ENCODE measurements at regions not wholly inside any gene's neighbourhood (a gene's known extent, or its start where the extent isn't known, plus 50 kb on each side); places are given as distances from the start of the nearest gene placed in this dataset.

DNA sequence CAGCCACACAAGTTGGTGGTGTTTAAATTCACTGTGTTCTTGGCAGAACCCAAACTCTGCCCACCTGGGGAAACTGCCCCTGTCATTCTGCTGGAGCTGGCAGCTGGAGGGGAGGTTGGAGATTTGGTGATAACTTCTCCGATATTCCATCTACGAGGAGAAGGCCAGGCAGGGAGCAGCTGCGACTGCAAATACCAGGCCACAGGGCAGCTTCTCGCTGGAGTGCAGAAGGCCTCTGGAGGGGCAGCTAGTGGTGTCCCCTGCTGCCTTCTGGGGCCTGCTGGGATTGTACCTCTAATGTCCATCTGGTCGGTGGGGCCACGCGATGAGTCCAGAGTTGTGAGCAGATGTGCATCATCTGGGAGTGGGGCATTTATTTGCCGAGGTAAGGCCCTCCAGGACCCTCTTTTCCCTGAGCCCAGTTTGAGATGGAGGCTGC lies 98.9 kb downstream of the ACKR3 start:
- TF ChIP-seq, protein P1, sequence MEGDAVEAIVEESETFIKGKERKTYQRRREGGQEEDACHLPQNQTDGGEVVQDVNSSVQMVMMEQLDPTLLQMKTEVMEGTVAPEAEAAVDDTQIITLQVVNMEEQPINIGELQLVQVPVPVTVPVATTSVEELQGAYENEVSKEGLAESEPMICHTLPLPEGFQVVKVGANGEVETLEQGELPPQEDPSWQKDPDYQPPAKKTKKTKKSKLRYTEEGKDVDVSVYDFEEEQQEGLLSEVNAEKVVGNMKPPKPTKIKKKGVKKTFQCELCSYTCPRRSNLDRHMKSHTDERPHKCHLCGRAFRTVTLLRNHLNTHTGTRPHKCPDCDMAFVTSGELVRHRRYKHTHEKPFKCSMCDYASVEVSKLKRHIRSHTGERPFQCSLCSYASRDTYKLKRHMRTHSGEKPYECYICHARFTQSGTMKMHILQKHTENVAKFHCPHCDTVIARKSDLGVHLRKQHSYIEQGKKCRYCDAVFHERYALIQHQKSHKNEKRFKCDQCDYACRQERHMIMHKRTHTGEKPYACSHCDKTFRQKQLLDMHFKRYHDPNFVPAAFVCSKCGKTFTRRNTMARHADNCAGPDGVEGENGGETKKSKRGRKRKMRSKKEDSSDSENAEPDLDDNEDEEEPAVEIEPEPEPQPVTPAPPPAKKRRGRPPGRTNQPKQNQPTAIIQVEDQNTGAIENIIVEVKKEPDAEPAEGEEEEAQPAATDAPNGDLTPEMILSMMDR (IDR thresholded peaks at IDR 0.05; ENCODE audit: poor library complexity, severe bottlenecking), result no peak
- no peak for TF ChIP-seq RAD21 (conservative IDR thresholded peaks at IDR 0.05)
- TF ChIP-seq, protein P2, sequence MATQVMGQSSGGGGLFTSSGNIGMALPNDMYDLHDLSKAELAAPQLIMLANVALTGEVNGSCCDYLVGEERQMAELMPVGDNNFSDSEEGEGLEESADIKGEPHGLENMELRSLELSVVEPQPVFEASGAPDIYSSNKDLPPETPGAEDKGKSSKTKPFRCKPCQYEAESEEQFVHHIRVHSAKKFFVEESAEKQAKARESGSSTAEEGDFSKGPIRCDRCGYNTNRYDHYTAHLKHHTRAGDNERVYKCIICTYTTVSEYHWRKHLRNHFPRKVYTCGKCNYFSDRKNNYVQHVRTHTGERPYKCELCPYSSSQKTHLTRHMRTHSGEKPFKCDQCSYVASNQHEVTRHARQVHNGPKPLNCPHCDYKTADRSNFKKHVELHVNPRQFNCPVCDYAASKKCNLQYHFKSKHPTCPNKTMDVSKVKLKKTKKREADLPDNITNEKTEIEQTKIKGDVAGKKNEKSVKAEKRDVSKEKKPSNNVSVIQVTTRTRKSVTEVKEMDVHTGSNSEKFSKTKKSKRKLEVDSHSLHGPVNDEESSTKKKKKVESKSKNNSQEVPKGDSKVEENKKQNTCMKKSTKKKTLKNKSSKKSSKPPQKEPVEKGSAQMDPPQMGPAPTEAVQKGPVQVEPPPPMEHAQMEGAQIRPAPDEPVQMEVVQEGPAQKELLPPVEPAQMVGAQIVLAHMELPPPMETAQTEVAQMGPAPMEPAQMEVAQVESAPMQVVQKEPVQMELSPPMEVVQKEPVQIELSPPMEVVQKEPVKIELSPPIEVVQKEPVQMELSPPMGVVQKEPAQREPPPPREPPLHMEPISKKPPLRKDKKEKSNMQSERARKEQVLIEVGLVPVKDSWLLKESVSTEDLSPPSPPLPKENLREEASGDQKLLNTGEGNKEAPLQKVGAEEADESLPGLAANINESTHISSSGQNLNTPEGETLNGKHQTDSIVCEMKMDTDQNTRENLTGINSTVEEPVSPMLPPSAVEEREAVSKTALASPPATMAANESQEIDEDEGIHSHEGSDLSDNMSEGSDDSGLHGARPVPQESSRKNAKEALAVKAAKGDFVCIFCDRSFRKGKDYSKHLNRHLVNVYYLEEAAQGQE (IDR thresholded peaks at IDR 0.05; ENCODE audit: borderline replicate concordance), result no peak
- no peak for TF ChIP-seq POLR2AphosphoS5 (IDR thresholded peaks at IDR 0.05)
- no peak for TF ChIP-seq EZH2 (IDR thresholded peaks at IDR 0.05; ENCODE audit: borderline replicate concordance, insufficient read depth, low read length, poor library complexity, severe bottlenecking)

Data from neural cell (in vitro differentiated cells).